ENCODE measurements at regions not wholly inside any gene's neighbourhood (a gene's known extent, or its start where the extent isn't known, plus 50 kb on each side); places are given as distances from the start of the nearest gene placed in this dataset.

DNA sequence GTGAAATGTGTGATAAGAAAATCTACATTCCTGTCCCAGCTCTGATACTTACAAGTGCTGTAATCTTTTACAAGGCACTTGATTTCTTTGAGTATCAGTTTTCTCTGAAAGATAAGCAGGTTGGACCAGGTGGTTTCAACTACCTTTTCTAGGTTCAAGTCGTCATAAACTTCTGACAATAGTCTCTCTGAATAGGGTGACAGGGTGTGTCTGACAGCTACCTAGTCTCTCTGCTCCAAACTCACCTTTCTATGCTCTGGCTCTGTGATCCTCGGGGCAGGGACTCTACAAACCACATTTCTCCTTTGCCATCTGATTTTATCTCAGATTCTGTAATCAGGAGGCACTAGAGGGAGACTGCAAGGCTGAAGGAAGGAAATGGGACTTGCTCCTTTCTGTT is 137.7 kb upstream of the SYT1 start:
- H3K4me1 ChIP-seq = no peaks in the 10 kb centered on the region
- H3K4me2 ChIP-seq (ENCODE audit: low read length) = no peak overlapping the region
- no peak for TF ChIP-seq CTCF (IDR thresholded peaks at IDR 0.05)
- no peak overlapping the region for H3K9ac ChIP-seq
- no peak overlapping the region for H3K4me3 ChIP-seq (ENCODE audit: low read depth, low read length)
- no peaks in the 10 kb centered on the region for H3K9me3 ChIP-seq (ENCODE audit: control insufficient read depth, low read length)
- H3K27me3 ChIP-seq (ENCODE audit: control insufficient read depth, insufficient read depth, low read length) = no peaks in the 10 kb centered on the region
- no peaks in the 10 kb centered on the region for H3K79me2 ChIP-seq
- H2AFZ ChIP-seq = no peak overlapping the region
- no peaks in the 10 kb centered on the region for H3K36me3 ChIP-seq (ENCODE audit: control insufficient read depth, insufficient read depth, low read length)
- no peak overlapping the region for H3K27ac ChIP-seq

DNA sequence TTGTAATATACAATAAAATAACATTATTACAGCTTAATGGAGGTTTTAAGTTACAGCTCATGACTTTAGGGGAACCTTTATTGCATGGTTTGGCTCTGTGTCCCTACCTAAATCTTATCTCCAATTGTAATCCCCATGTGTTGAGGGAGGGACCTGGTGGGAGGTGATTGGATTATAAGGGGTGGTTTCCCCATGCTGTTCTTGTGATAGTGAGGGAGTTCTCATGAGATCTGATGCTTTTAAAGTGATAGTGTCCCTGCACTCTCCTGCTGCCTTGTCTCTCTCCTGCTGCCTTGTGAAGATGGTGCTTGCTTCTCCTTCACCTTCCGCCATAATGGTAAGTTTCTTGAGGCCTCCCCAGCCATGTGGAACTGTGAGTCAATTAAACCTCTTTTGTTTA is 132.1 kb upstream of the SYT1 start:
- Histone ChIP-seq H3K79me2 (no peaks in the 10 kb centered on the region), H3K27me3 (ENCODE audit: control insufficient read depth, insufficient read depth, low read length) (no peaks in the 10 kb centered on the region), H3K9ac (no peak overlapping the region), H3K4me3 (ENCODE audit: low read depth, low read length) (no peak overlapping the region), H3K4me2 (ENCODE audit: low read length) (no peak overlapping the region), H3K4me1 (no peaks in the 10 kb centered on the region), H3K27ac (no peak overlapping the region), H3K9me3 (ENCODE audit: control insufficient read depth, low read length) (no peaks in the 10 kb centered on the region), H2AFZ (no peak overlapping the region), H3K36me3 (ENCODE audit: control insufficient read depth, insufficient read depth, low read length) (no peaks in the 10 kb centered on the region)
- no peak for TF ChIP-seq CTCF (IDR thresholded peaks at IDR 0.05)

- Histone ChIP-seq H2AFZ (no peak overlapping the region), H3K4me3 (ENCODE audit: low read depth, low read length) (no peak overlapping the region), H3K4me1 (no peaks in the 10 kb centered on the region), H3K9me3 (ENCODE audit: control insufficient read depth, low read length) (no peaks in the 10 kb centered on the region), H3K27me3 (ENCODE audit: control insufficient read depth, insufficient read depth, low read length) (no peaks in the 10 kb centered on the region), H3K36me3 (ENCODE audit: control insufficient read depth, insufficient read depth, low read length) (no peaks in the 10 kb centered on the region), H3K79me2 (no peaks in the 10 kb centered on the region), H3K9ac (no peak overlapping the region), H3K27ac (no peak overlapping the region), H3K4me2 (ENCODE audit: low read length) (no peak overlapping the region)
- no peak for TF ChIP-seq CTCF (IDR thresholded peaks at IDR 0.05)
These were observed 124.9 kb upstream of the SYT1 start for GRCh38 chr12:78739653-78740052.

GRCh38 chr12:78746001-78746400 is 118.6 kb upstream of the SYT1 start:
- H3K79me2 ChIP-seq = no peaks in the 10 kb centered on the region
- H3K4me1 ChIP-seq = no peaks in the 10 kb centered on the region
- H3K9me3 ChIP-seq (ENCODE audit: control insufficient read depth, low read length) = no peaks in the 10 kb centered on the region
- no peaks in the 10 kb centered on the region for H3K27me3 ChIP-seq (ENCODE audit: control insufficient read depth, insufficient read depth, low read length)
- H2AFZ ChIP-seq = no peak overlapping the region
- H3K4me3 ChIP-seq (ENCODE audit: low read depth, low read length) = no peak overlapping the region
- no peak for TF ChIP-seq CTCF (IDR thresholded peaks at IDR 0.05)
- no peak overlapping the region for H3K9ac ChIP-seq
- no peak overlapping the region for H3K27ac ChIP-seq
- no peaks in the 10 kb centered on the region for H3K36me3 ChIP-seq (ENCODE audit: control insufficient read depth, insufficient read depth, low read length)
- no peak overlapping the region for H3K4me2 ChIP-seq (ENCODE audit: low read length)

- H3K4me1 ChIP-seq = no peaks in the 10 kb centered on the region
- no peaks in the 10 kb centered on the region for H3K27me3 ChIP-seq (ENCODE audit: control insufficient read depth, insufficient read depth, low read length)
- no peaks in the 10 kb centered on the region for H3K9me3 ChIP-seq (ENCODE audit: control insufficient read depth, low read length)
- TF ChIP-seq CTCF (IDR thresholded peaks at IDR 0.05) = no peak
- no peaks in the 10 kb centered on the region for H3K36me3 ChIP-seq (ENCODE audit: control insufficient read depth, insufficient read depth, low read length)
- H3K4me3 ChIP-seq (ENCODE audit: low read depth, low read length) = no peak overlapping the region
- H3K4me2 ChIP-seq (ENCODE audit: low read length) = no peak overlapping the region
- no peak overlapping the region for H2AFZ ChIP-seq
- H3K27ac ChIP-seq = no peak overlapping the region
- no peaks in the 10 kb centered on the region for H3K79me2 ChIP-seq
- no peak overlapping the region for H3K9ac ChIP-seq
These were observed 111.5 kb upstream of the SYT1 start for GRCh38 chr12:78753058-78753457.

Measured in parathyroid adenoma (tissue), 2 donors.